H1 (cell line): ENCODE measurements at regions not wholly inside any gene's neighbourhood (a gene's known extent, or its start where the extent isn't known, plus 50 kb on each side); places are given as distances from the start of the nearest gene placed in this dataset.

Experiments used
- CTCF ChIA-PET: fragments of 300-600 bp; sonication (Branson Sonifier 250); formaldehyde crosslinking; loops from one replicate; lab custom pipeline; 2021; ENCODE audit not compliant: partially characterized antibody; lab: Charles Lee
- POLR2A ChIA-PET: fragments of 300-600 bp; sonication (Branson Sonifier 250); formaldehyde crosslinking; loops from one replicate; lab custom pipeline; 2021; ENCODE audit warnings: inconsistent platforms; ENCODE audit not compliant: partially characterized antibody; lab: Charles Lee
- DNase-seq, 2 experiments: peaks; one replicate each; pipeline versions ENCODE4 v3.0.0 to v3.0.0-alpha.2; 2010 to 2022; ENCODE audit warnings: low spot score in 2 of 2, low read depth in 1 of 2, mixed read lengths in 1 of 2
- FAIRE-seq: peaks from 2 replicates; lab custom pipeline; 2011; peaks lifted over from hg19 to GRCh38; lab: Jason Lieb, UNC
- H2AFZ ChIP-seq: 2 replicates; pipeline ENCODE4 v1.8.1; 2012; ENCODE audit warnings: low read length, inconsistent platforms
- H2AK5ac ChIP-seq: 2 replicates; pipeline ENCODE4 v1.6.1; 2013; ENCODE audit warnings: low read depth, low read length
- H2BK120ac ChIP-seq: replicated peaks from 2 replicates; pipeline ENCODE3; 2013; ENCODE audit warnings: low read depth, low read length, inconsistent platforms
- H2BK12ac ChIP-seq: 2 replicates; pipeline ENCODE4 v1.6.1; 2013; ENCODE audit warnings: low read depth, low read length
- H2BK15ac ChIP-seq: 2 replicates; pipeline ENCODE4 v1.6.1; 2013; ENCODE audit warnings: low read length
- H2BK20ac ChIP-seq: 2 replicates; pipeline ENCODE4 v1.6.1; 2013; ENCODE audit warnings: low read length
- H2BK5ac ChIP-seq: 2 replicates; pipeline ENCODE4 v1.6.1; 2013; ENCODE audit warnings: low read depth, low read length
- H3K14ac ChIP-seq: 2 replicates; pipeline ENCODE4 v1.6.1; 2013; ENCODE audit warnings: inconsistent platforms; ENCODE audit not compliant: insufficient read length
- H3K18ac ChIP-seq: 2 replicates; pipeline ENCODE4 v1.6.1; 2013; ENCODE audit warnings: low read length; ENCODE audit errors: extremely low read depth
- H3K23ac ChIP-seq: 2 replicates; pipeline ENCODE4 v1.6.1; 2013; ENCODE audit warnings: inconsistent platforms; ENCODE audit not compliant: insufficient read length
- H3K23me2 ChIP-seq: 2 replicates; pipeline ENCODE4 v1.6.1; 2013; ENCODE audit warnings: low read depth, low read length
- H3K27ac ChIP-seq: 2 replicates; pipeline ENCODE4 v1.6.1; 2011; ENCODE audit warnings: low read depth, low read length, inconsistent platforms
- H3K27me3 ChIP-seq, 4 experiments: replicated peaks in 1 of 4; 1 replicate in 1 of 4; 2 replicates in 3 of 4; pipeline versions ENCODE4 v1.6.1 to v1.8.1; 2011 to 2013; ENCODE audit warnings: low read length in 3 of 4, mild to moderate bottlenecking in 3 of 4, inconsistent platforms in 2 of 4, mixed read lengths in 2 of 4, moderate library complexity in 1 of 4; ENCODE audit not compliant: control insufficient read depth in 3 of 4, insufficient read depth in 3 of 4; ENCODE audit errors: extremely low read depth in 1 of 4
- H3K36me3 ChIP-seq, 4 experiments: 2 replicates each; pipeline versions ENCODE4 v1.6.1 to v1.8.1; 2011 to 2013; ENCODE audit warnings: mild to moderate bottlenecking in 4 of 4, low read length in 3 of 4, moderate library complexity in 2 of 4, control low read depth in 1 of 4, inconsistent platforms in 1 of 4; ENCODE audit not compliant: insufficient read depth in 4 of 4, control insufficient read depth in 2 of 4
- H3K4ac ChIP-seq: replicated peaks from 2 replicates; pipeline ENCODE3; 2013; ENCODE audit warnings: low read length, low read depth, mixed read lengths, inconsistent platforms; ENCODE audit not compliant: insufficient read length
- H3K4me1 ChIP-seq, 4 experiments: replicated peaks in 1 of 4; 1 replicate in 1 of 4; 2 replicates in 3 of 4; pipeline versions ENCODE4 v1.6.1 to v1.8.1; 2011 to 2013; ENCODE audit warnings: low read length in 3 of 4, inconsistent platforms in 2 of 4, mixed read lengths in 1 of 4; ENCODE audit not compliant: insufficient read depth in 4 of 4, control insufficient read depth in 3 of 4
- H3K4me2 ChIP-seq, 2 experiments: 2 replicates each; pipeline versions ENCODE4 v1.6.1 to v1.8.1; 2011 to 2013; ENCODE audit warnings: low read depth in 2 of 2, low read length in 2 of 2, control low read depth in 1 of 2, inconsistent platforms in 1 of 2, mild to moderate bottlenecking in 1 of 2; ENCODE audit not compliant: insufficient read depth in 1 of 2
- H3K4me3 ChIP-seq, 4 experiments: fragments of 200-600, 300-600 bp in 1 of 4; sonication (generic), shearing (Covaris generic), sonication (Bioruptor Twin) in 1 of 4; 2 replicates each; pipeline versions ENCODE4 v1.5.1 to v1.8.1; 2011 to 2016; ENCODE audit warnings: low read length in 4 of 4, low read depth in 3 of 4, control low read depth in 2 of 4, inconsistent platforms in 2 of 4, mild to moderate bottlenecking in 2 of 4, mixed read lengths in 1 of 4, moderate library complexity in 1 of 4; ENCODE audit not compliant: insufficient read depth in 2 of 4; ENCODE audit errors: extremely low read depth in 1 of 4
- H3K56ac ChIP-seq: replicated peaks from 2 replicates; pipeline ENCODE3; 2013; ENCODE audit warnings: low read depth, mild to moderate bottlenecking, mixed read lengths, low read length, inconsistent platforms; ENCODE audit not compliant: insufficient read length
- H3K79me1 ChIP-seq: 2 replicates; pipeline ENCODE4 v1.6.1; 2013; ENCODE audit warnings: low read depth, low read length, control low read depth
- H3K79me2 ChIP-seq, 2 experiments: 2 replicates each; pipeline versions ENCODE4 v1.6.1 to v1.8.1; 2012 to 2013; ENCODE audit warnings: low read length in 2 of 2, mild to moderate bottlenecking in 2 of 2, inconsistent platforms in 1 of 2; ENCODE audit not compliant: insufficient read depth in 2 of 2, control insufficient read depth in 1 of 2
- H3K9ac ChIP-seq, 4 experiments: replicated peaks in 1 of 4; 1 replicate in 1 of 4; 2 replicates in 3 of 4; pipeline versions ENCODE4 v1.6.1 to v1.8.1; 2011 to 2013; ENCODE audit warnings: low read depth in 3 of 4, low read length in 3 of 4, control low read depth in 2 of 4, mild to moderate bottlenecking in 2 of 4, moderate library complexity in 2 of 4, inconsistent platforms in 1 of 4; ENCODE audit errors: extremely low read depth in 1 of 4
- H3K9me3 ChIP-seq, 2 experiments: 2 replicates each; pipeline versions ENCODE4 v1.6.1 to v1.8.1; 2012 to 2013; ENCODE audit warnings: mild to moderate bottlenecking in 2 of 2, moderate library complexity in 2 of 2, control low read depth in 1 of 2, inconsistent platforms in 1 of 2, low read depth in 1 of 2, low read length in 1 of 2, mixed read lengths in 1 of 2; ENCODE audit not compliant: insufficient read depth in 2 of 2
- H4K20me1 ChIP-seq, 2 experiments: replicated peaks in 1 of 2; 2 replicates each; pipeline versions ENCODE3 to v1.8.1; 2011 to 2013; ENCODE audit warnings: inconsistent platforms in 2 of 2, low read length in 2 of 2, mild to moderate bottlenecking in 1 of 2; ENCODE audit not compliant: insufficient read depth in 2 of 2, control insufficient read depth in 1 of 2
- H4K5ac ChIP-seq: 2 replicates; pipeline ENCODE4 v1.6.1; 2013; ENCODE audit warnings: low read length, low read depth, mixed read lengths, inconsistent platforms; ENCODE audit not compliant: insufficient read length
- H4K8ac ChIP-seq: 2 replicates; pipeline ENCODE4 v1.8.0; 2013; ENCODE audit warnings: mild to moderate bottlenecking, moderate library complexity, low read length, inconsistent platforms; ENCODE audit not compliant: insufficient read depth; ENCODE audit errors: extremely low read depth
- H4K91ac ChIP-seq: replicated peaks from 2 replicates; pipeline ENCODE3; 2013; ENCODE audit warnings: low read length, mixed read lengths, inconsistent platforms; ENCODE audit not compliant: insufficient read length
- CHD7 ChIP-seq: fragments of 300-600 bp; sonication (generic); IDR thresholded peaks from 2 replicates; pipeline ENCODE4 v1.7.1; 2012; ENCODE audit warnings: low read length, moderate library complexity, mild to moderate bottlenecking, inconsistent platforms; ENCODE audit not compliant: insufficient replicate concordance
- WGBS, 2 experiments: shearing (Covaris generic) in 1 of 2; methylation state at CpG; one replicate each; pipeline versions ENCODE4 v1.1.6 to v1.1.7; 2013 to 2015; ENCODE audit warnings: low lambda C conversion rate in 2 of 2, mixed read lengths in 2 of 2, inconsistent platforms in 1 of 2, low coverage in 1 of 2, missing lambda C conversion rate in 1 of 2; ENCODE audit not compliant: insufficient replicate concordance in 2 of 2, insufficient coverage in 1 of 2, insufficient read length in 1 of 2; ENCODE audit errors: extremely low coverage in 1 of 2, missing lambda C conversion rate in 1 of 2; 5-methylcytosine and 5-hydroxymethylcytosine counted together

GRCh38 chr5:60514152-60514551 is 185.8 kb downstream of the DEPDC1B start:
- WGBS, 2 experiments, result 95% methylated on average over 1 of the region's 1 CpG; no CpG with 5 or more reads in 1 of the 2 experiments
- H3K4me1 ChIP-seq, result no peaks in the 10 kb centered on the region; a peak in 1 of 7 replicates
- H3K27ac ChIP-seq, result no peak overlapping the region
- H3K4me3 ChIP-seq, result no peak overlapping the region
- H2BK120ac ChIP-seq, result no peak overlapping the region
- ChIA-PET CTCF (no interaction called here), POLR2A (no interaction called here)
- H4K8ac ChIP-seq, result no peak overlapping the region
- H4K5ac ChIP-seq, result no peak overlapping the region
- H3K9me3 ChIP-seq, result no peaks in the 10 kb centered on the region
- no peak overlapping the region for H3K56ac ChIP-seq
- FAIRE-seq (no peak), DNase-seq (no peak)
- no peaks in the 10 kb centered on the region for H3K23me2 ChIP-seq
- H3K27me3 ChIP-seq, result no peaks in the 10 kb centered on the region
- H2BK15ac ChIP-seq, result no peak overlapping the region
- H4K20me1 ChIP-seq, result no peaks in the 10 kb centered on the region
- no peak overlapping the region for H3K14ac ChIP-seq
- no peaks in the 10 kb centered on the region for H3K79me2 ChIP-seq
- H2AK5ac ChIP-seq, result no peak overlapping the region
- H2BK5ac ChIP-seq, result no peak overlapping the region
- H2AFZ ChIP-seq, result no peak overlapping the region
- H4K91ac ChIP-seq, result no peak overlapping the region
- no peaks in the 10 kb centered on the region for H3K79me1 ChIP-seq
- H3K4ac ChIP-seq, result no peak overlapping the region
- no peak overlapping the region for H3K23ac ChIP-seq
- no peak overlapping the region for H3K18ac ChIP-seq
- H2BK20ac ChIP-seq, result no peak overlapping the region
- no peak overlapping the region for H2BK12ac ChIP-seq
- H3K36me3 ChIP-seq, result no peaks in the 10 kb centered on the region
- H3K9ac ChIP-seq, result no peak overlapping the region
- no peak overlapping the region for H3K4me2 ChIP-seq
- TF ChIP-seq CHD7, result no peak
